ENCODE measurements at regions not wholly inside any gene's neighbourhood (a gene's known extent, or its start where the extent isn't known, plus 50 kb on each side); places are given as distances from the start of the nearest gene placed in this dataset.

DNA sequence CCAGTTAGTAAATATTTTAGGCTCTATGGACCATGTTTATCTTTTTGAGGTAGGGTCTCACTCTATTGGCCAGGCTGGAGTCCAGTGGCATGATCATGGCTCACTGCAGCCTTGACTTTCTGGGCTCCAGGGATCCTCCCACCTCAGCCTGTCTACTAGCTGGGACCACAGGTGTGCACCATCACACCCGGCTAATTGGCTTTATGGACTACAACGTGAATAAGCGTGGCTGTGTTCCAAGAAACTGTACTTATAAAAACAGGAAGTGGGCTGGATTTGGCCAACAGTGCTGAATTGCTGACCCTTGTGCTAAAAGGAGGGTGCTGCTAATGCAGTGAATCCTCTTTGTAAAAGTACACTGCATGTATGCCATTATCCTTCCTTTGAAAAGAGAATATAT is 111.7 kb upstream of the CDK13 start:
- TF ChIP-seq, protein P1, sequence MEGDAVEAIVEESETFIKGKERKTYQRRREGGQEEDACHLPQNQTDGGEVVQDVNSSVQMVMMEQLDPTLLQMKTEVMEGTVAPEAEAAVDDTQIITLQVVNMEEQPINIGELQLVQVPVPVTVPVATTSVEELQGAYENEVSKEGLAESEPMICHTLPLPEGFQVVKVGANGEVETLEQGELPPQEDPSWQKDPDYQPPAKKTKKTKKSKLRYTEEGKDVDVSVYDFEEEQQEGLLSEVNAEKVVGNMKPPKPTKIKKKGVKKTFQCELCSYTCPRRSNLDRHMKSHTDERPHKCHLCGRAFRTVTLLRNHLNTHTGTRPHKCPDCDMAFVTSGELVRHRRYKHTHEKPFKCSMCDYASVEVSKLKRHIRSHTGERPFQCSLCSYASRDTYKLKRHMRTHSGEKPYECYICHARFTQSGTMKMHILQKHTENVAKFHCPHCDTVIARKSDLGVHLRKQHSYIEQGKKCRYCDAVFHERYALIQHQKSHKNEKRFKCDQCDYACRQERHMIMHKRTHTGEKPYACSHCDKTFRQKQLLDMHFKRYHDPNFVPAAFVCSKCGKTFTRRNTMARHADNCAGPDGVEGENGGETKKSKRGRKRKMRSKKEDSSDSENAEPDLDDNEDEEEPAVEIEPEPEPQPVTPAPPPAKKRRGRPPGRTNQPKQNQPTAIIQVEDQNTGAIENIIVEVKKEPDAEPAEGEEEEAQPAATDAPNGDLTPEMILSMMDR (IDR thresholded peaks at IDR 0.05), result no peak
- TF ChIP-seq EP300 (IDR thresholded peaks at IDR 0.05) (no peak), POLR2AphosphoS5 (IDR thresholded peaks at IDR 0.05) (no peak), POLR2A (IDR thresholded peaks at IDR 0.05) (no peak)

Data from stomach (tissue), 4 donors.